ENCODE measurements at regions not wholly inside any gene's neighbourhood (a gene's known extent, or its start where the extent isn't known, plus 50 kb on each side); places are given as distances from the start of the nearest gene placed in this dataset.
A peak's percentile ranks its signal among the peaks of the same experiment; 100 is the strongest.

DNA sequence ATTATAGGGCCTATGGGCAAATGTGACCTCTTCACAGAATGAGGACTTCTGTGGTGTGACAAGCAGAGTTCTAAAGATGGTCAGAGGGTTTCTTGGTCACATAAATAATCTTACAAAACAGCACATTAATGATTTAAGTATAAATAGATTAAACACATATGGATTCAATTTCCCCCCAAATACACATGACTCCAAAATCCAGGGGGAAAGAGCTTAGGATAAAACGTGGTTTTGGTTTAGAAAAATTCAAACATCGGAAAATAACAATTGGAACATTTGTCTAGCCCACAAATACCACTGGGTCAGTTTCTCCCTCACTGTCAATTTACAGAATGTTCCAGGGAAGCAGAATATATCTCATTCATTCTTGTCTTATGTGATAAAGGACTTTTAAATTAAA, 283.1 kb downstream of the COG6 start:
- no peak for DNase-seq (ENCODE audit: low read depth)

DNA sequence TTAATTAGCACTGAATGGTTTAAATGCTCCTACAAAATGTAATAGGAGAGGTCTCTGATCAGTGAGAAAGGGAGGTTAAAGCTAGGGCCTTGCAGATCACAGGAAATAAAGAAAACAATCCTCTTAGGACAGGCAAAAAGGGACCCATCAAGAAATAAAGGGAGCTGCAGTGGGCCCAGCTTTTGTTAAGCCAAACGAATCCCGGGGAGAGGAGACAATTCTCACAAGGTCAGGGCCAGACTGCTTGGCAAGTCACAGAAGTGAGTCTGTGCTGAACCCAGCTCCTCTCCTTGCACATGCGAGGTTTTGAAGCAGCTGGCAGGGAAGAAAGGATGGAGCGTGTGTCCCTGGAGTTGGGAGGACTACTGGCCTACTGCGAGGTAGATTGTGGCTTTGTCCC, 285.8 kb downstream of the COG6 start:
- DNase-seq (ENCODE audit: low read depth) = no peak

DNA sequence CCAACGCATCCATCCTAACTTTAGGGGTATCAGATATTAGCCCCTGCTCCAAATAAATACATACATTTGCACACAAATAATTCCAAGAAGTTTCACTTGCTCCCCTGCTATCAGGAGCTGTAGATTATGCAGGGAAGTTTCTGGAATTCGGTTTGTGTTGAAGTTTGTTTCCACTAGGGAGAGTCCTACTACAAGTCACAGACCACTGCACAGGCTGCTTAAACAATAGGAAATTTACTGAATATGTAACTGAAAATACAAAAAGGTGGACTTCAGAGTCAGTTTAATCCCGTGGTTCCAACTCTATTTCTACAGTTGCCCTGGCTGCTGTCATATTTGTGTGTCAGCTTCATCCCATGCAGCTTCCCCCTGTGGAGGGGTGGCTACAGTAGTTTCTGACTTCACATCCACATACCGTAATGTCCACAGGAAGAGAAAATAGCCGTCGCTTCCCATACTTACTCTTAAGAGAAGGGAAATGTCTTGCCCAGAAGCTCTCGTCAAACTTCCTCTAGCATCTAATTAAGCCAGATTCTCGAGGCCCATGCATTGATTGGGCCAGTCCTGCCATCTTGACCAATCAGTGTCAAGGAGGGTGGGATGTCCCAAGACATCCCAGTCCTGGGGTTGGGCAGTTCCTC, 286.6 kb downstream of the COG6 start:
- no peak for DNase-seq (ENCODE audit: low read depth)

GRCh38 chr13:39942552-39943273, 287.3 kb downstream of the COG6 start:
- DNase-seq (ENCODE audit: low read depth) = peak; percentile 63

DNA sequence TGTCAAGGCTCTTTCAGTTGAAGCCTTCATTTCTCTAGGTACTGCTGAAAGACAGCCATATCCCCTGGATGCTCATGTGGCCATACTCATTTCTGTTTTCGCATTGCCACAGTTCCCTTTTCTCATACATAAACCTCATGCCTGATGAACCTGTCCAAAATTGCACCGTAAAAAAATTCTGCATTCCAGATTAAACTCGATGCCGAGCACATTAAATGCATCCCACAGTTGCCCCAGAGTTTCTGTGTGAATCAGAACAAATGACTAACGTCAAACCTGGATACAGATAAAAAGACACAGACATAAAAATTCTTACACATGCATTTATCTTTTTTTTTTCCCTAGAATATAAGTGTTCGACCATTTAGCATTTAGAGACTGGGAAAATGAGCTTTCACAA, 288.2 kb downstream of the COG6 start:
- DNase-seq (ENCODE audit: low read depth) = no peak

GRCh38 chr13:39945226-39945625, 289.8 kb downstream of the COG6 start:
- DNase-seq (ENCODE audit: low read depth) = no peak

DNA sequence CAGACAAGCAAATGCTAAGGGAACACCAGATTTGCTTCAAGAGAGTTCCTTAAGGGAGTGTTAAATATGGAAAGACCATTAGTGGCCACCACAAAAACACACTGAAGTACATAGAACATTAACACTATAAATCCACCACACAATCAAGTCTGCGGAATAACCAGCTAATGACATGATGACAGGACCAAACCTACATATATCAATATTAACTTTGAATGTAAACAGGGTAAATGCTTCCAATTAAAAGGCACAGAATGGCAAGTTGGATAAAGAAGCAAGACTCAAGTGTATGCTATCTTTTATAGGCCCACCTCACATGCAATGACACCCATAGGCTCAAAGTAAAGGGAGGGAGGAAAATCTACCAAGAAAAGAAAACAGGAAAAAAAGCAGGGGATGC, 291.3 kb downstream of the COG6 start:
- no peak for DNase-seq (ENCODE audit: low read depth)

GRCh38 chr13:39951301-39951700, 295.8 kb downstream of the COG6 start:
- no peak for DNase-seq (ENCODE audit: low read depth)

DNA sequence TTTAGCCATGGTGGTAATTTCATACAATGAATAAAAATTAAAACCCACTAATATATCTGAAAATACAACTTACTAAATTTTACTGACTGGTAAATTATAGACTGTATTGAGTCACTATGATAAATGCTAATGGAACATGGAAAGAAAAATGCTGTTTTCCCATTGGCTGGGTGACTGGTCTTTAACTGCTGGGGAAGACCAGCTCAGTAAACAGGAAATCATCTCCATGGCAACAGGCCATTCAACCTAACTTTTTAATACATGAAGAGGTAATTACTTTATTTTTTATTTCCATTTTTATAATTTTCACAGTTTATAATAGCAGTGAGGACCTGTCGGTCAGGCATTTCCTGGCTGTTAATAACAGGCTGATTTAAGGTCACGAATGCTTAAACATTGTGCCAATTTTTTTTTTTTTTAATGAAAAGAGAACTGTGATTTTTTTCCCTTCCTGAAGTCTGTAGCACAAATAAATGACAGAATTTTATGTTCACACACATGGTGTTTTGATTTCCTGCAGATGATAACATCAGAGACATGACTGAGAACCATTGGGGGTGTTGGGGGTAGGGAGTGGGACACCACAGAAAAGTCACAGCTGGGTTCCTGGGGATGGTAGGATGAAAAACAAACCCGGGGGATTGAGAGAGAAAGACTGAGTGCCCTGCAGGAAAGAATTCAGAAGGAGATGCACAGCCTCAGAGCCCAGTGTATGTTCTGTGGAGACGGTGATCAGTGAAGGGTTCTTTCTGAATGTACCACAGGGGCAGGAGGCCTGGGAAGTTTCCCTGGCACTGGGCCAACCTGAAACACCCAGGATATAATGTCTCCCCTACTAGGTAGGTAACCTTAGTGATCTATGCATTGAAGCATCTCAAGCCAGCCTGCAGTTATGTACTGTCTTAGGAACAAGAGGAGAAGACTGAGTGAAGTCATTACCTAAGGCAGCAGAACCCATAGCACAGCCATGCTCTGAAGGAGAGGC, 297.1 kb downstream of the COG6 start:
- DNase-seq (ENCODE audit: low read depth) = no peak

DNA sequence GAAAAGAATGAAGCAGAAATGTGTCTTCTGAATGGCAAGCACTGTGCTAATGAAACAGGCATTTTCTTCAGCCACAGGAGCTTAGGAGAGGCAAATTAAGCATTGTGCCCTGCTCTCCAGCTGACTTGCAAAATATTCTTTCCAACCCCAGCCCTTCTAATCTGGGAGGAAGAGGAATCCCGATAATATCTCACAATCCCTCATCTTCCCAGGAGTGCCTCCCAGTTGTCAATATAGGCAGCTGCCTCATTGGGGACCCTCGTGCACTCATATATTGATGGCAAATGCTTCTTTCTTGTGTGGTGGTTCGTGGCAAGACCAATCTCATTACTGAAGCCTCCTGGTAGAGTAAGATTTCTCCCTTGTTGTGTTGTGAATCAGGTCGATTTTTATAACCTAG, 299.0 kb downstream of the COG6 start:
- no peak for DNase-seq (ENCODE audit: low read depth)

DNA sequence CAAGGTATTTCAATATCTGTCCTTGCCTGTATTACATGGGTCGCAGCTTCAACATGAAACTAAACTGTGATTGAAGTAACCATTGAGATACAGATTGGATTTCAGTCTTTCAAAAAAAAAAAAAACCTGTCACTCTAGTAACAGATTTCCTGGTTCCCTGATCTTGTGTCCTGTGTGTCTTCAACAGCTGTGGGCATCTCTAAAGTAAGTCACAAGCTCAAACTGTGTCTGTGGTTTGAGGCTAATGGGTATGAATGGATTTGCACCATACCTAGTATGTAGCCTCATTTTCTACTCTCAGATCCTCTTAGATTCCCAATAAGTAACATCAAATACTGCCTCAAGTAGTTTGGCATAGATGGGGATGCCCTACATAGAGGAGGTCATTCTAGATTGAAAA, 300.1 kb downstream of the COG6 start:
- DNase-seq (ENCODE audit: low read depth) = no peak

GRCh38 chr13:39956036-39956435, 300.6 kb downstream of the COG6 start:
- DNase-seq (ENCODE audit: low read depth) = no peak

DNA sequence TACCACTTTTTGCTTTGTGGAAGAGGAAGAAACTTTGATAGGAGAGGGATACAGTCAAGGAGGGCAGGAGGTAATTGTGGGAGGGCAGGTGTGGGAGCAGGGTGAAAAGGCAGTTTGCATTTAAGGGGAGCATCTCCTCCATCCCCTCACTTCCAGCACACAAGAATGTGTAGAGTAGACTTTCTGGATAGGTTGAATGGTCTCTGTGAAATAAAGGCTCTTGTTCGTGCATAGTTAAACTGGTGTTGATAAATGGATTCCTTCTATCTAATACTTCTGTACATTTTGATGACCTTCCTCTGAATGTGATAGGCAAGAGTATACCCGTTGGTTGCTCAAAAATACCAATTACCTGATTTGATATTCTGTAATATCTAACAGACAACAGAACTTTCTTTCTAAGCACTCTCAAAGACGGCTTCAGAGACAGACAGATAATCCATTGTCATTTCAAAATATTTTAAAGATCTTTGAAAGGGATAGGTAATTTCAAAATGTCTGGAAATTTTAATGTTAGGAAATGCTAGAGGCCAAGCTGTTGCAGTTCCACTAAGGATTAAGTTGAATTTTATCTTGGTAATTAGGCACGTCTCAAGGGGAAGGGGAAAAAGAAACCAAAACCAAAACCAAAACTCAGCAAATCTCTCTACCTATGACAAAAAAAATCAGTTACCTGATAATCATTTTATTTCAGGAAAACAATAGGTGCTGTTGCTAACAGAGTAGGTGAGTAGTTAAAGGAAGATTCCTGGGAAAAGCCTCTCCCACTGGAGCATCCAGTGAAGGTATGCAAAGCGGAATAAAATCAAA, 302.6 kb downstream of the COG6 start:
- no peak for DNase-seq (ENCODE audit: low read depth)

DNA sequence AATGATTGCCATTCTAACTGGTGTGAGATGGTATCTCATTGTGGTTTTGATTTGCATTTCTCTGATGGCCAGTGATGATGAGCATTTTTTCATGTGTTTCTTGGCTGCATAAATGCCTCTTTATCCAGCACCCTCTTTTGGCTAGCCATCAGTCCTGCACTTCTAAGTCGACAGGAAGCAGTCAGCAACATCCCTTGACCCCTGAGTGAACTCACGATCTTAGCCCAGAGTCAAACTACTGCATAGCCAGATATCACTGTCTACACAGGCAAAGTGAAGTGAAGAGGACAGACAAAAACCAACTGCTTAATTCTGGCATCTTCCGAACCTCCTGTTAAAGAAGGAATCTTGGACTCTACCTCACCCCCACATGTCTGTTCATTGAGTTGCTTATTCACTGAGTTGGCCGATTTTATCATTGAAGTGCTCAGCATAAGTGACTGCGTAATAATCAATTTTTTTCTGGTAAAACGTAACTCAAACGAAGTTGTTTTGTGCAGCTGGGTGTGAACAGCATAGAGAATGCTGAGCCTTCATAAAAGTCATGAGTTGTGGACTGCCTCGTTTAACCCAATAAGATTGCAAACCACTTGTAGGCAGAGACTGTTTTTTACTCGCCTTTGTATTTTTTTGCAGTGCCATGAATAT, 304.2 kb downstream of the COG6 start:
- no peak for DNase-seq (ENCODE audit: low read depth)

- DNase-seq (ENCODE audit: low read depth) = no peak
Measured at GRCh38 chr13:39960191-39960590, 304.7 kb downstream of the COG6 start.

DNA sequence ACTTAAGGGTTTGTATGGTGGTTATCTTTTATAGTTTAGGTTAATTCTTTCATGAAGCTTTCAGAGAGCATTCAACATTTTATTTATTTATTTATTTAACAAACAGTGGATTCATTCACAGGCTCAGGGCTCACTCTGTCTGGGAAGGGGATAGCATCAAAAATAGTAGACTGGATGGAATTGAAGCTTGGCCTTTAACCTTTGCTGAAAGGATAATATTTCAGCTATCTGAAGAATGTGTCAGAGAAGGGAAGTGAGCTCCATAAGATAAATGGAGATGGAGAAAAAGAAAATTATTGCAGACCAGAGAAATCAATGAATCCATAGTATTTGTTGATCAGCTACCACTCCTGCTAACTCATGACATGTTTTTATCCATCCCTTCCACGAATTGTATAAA, 305.6 kb downstream of the COG6 start:
- DNase-seq (ENCODE audit: low read depth) = no peak

DNA sequence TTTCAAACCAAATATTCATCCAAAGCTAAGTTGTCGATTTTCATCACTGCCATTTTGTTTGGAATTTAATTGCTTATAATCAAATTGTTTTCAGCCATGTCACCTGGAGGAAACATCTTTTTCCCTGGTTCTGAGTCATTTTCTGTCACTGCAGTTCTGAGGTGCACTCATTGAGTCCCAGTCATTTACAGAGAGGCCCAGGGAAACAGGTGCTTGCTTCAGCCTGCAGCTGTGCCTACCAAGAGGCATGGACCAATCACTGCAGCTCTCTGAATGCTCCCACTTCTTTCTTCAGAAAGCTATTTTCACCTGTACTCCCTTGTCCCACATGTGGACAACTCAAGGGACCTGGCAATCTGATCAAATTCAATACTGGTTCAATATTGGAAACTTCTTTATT, 308.1 kb downstream of the COG6 start:
- DNase-seq (ENCODE audit: low read depth) = no peak

DNA sequence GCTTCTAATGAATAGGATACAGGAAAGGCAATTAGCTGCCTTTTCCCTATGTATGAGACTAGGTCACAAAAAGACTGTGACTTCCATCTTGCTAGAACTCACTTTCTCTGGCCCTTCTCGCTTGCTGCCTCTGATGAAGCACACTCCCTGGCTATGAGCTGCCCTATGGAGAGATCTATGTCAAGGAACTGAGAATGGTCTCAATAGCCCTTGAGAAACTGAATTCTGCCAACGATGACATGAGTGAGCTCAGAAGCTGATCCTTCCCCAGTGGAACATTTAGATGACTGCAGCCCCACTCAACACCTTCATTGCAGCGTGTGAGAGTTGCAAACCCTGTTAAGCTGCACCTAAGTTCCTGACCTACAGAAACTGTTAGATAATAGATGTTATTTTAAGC, 309.8 kb downstream of the COG6 start:
- DNase-seq (ENCODE audit: low read depth) = no peak

GRCh38 chr13:39967199-39967959, 311.9 kb downstream of the COG6 start:
- no peak for DNase-seq (ENCODE audit: low read depth)

- no peak for DNase-seq (ENCODE audit: low read depth)
Measured at GRCh38 chr13:39968646-39969475, 313.4 kb downstream of the COG6 start.
